Urinary bladder (tissue), 3 donors: ENCODE measurements at regions not wholly inside any gene's neighbourhood (a gene's known extent, or its start where the extent isn't known, plus 50 kb on each side); places are given as distances from the start of the nearest gene placed in this dataset.

Experiments
- DNase-seq: peaks from one replicate; pipeline ENCODE4 v3.0.0-alpha.2; 2015; ENCODE audit errors: extremely low spot score
- H3K27ac ChIP-seq: one replicate; pipeline ENCODE4 v1.5.1; 2013; ENCODE audit warnings: low read depth, mild to moderate bottlenecking, moderate library complexity
- H3K36me3 ChIP-seq: one replicate; pipeline ENCODE4 v1.6.1; 2013; ENCODE audit warnings: mild to moderate bottlenecking, moderate library complexity; ENCODE audit not compliant: insufficient read depth
- H3K4me1 ChIP-seq: one replicate; pipeline ENCODE4 v1.6.1; 2013; ENCODE audit warnings: mild to moderate bottlenecking, moderate library complexity; ENCODE audit not compliant: insufficient read depth
- H3K4me3 ChIP-seq: one replicate; pipeline ENCODE4 v1.5.1; 2013; ENCODE audit warnings: low read depth, low read length
- WGBS: extraction: QIAGEN DNeasy Blood & Tissue Kit; methylation state at CpG from one replicate; pipeline ENCODE4 v1.1.7; 2013; 5-methylcytosine and 5-hydroxymethylcytosine counted together
- donor health status: healthy with polysubstance abuse.
- donor health status: healthy.

DNA sequence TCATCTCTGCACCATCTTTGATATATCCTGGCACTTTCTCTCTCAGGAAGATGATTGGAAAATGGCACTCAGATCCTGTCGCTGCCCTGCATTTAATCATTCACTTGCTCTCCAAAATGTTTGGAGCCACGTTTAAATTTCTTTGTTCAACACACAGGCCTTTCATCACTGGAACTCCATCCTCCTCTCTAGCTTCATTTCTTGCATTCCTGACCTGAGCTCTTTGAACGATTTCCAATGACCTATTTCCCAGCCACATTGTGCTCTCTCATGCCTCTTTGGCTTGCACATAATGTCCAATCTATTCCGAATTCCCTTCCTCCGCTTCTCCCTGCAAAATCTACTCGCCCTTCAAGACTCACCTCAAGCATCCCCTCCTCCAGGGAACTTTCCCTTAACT is 287.4 kb upstream of the NBEA start:
- Histone ChIP-seq H3K36me3 (no peaks in the 10 kb centered on the region), H3K27ac (no peak overlapping the region), H3K4me3 (no peak overlapping the region), H3K4me1 (no peaks in the 10 kb centered on the region)
- DNase-seq, result no peak
- WGBS, result 54% methylated on average over 6 of the region's 6 CpGs

DNA sequence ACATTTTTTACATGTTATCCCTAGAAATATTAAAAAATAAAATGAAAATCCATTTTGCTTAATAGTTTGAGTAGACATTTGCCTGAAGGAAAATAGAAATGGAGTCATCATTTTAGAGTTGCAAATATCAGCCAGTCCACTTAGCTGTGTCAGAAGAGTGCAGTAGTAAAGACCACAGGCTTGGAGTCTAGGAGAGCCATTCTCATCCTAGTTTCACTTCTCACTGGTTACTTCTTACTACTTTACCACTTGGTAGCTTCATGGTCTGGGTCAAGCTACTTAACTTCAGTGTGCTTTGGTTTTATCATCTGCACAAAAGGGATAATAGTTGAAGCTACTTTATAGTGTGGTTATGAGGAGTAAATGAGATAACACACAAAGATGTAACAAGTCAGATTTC is 286.5 kb upstream of the NBEA start:
- H3K4me3 ChIP-seq, result no peak overlapping the region
- H3K4me1 ChIP-seq, result no peaks in the 10 kb centered on the region
- H3K27ac ChIP-seq, result no peak overlapping the region
- no peak for DNase-seq
- no peaks in the 10 kb centered on the region for H3K36me3 ChIP-seq

DNA sequence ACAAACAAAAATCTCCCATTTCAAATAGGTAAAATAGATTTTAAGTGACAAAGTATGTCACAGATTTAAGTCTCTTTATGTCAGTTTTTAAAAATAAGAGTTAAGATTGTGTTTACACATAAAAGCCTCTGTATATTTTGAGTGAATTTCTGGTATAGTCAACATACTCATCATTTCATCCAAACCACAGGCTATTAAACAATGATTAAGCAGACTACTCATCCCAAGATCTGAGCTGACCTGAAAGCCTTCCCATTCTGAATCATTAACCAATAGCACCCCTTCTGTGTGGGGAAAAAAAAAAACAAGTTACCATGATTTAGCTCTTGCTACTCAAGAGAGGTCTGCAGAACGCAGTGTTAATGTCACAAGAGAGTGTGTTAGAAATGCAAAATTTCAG is 284.4 kb upstream of the NBEA start:
- Histone ChIP-seq H3K27ac (no peak overlapping the region), H3K36me3 (no peaks in the 10 kb centered on the region), H3K4me1 (no peaks in the 10 kb centered on the region), H3K4me3 (no peak overlapping the region)
- no peak for DNase-seq
- 81% methylated on average over 1 of the region's 1 CpG for WGBS

DNA sequence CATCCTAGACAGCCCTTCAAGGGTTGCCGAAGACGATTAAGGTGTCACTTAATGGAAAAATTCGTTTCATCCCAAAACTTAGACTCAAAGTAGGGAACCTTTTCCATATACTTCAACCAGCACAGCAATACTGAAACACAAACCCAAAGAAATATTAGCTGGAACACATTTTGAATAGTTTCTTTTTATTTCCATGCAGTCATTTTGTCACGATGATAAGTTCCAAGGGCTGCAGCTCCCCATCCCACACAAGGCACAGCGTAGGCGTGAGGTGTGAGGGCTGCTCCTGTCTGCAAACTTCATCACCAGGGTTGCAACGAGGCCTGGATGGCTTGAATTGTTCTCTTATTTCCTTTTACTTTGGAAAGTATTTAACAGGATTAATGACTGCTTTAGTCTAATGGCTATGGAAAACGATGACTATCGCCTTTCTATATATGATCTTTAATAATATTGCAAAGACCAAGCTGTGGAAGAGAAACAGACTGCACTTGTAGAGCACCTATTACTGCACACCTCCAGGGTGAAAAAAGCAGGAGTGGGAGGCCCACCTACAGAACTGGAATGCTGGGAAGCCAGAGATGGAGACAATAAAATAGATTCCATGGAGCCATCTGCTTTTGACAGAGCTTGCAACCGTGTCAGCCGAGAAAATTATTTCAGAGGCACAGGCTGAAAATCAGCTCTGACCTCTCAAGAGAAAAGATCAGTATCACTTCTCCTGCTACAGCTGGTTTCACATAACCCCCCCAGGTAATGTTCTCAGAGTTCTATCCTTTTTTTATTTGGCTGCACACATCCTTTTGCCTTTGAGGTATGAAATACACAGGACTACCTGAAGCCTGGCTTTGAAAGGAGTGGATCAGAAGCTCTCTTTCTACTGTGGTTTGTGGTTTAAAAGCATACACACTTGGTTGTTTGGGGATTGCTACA is 274.5 kb upstream of the NBEA start:
- Histone ChIP-seq H3K36me3 (no peaks in the 10 kb centered on the region), H3K4me1 (no peaks in the 10 kb centered on the region), H3K4me3 (no peak overlapping the region), H3K27ac (no peak overlapping the region)
- WGBS, result 89% methylated on average over 11 of the region's 11 CpGs
- DNase-seq, result no peak

DNA sequence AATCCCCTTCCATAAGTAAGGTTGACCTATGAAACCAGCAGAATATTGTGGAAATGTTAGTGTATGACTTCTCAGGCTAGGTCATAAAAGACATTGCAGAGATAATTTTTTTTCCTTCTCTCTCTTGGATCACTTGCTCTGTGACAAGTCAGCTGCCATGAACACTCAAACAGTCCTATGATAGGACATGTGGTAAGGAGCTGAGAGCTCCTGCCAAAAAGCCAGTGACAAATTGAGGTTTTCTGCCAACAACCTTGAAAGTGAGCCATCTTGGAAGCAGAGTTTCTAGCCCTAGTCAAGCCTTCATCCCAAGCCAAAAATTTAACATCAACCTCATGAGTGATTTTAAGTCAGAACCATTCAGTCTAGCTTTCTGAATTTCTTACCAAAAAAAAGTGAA is 270.9 kb upstream of the NBEA start:
- Histone ChIP-seq H3K4me3 (no peak overlapping the region), H3K4me1 (no peaks in the 10 kb centered on the region), H3K36me3 (no peaks in the 10 kb centered on the region), H3K27ac (no peak overlapping the region)
- DNase-seq, result no peak

DNA sequence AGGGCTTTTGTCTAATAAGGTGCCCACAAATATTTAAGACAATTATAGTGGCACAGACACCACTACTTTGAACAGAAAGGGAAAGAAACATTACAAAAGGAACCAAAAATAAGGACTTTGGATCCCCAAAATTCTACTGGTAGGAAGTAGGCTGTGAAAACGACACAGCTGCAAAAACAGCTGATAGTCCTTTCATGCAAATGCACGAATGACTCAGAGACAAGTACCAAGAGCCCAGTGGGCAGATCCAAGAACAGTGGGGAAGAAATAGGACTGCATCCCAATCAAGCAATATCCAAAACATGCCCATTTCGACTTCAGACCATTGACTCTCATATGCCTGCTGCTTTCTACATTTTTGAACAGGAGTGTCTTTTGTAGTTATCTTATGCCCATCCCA is 269.4 kb upstream of the NBEA start:
- DNase-seq, result no peak
- Histone ChIP-seq H3K4me3 (no peak overlapping the region), H3K36me3 (no peaks in the 10 kb centered on the region), H3K4me1 (no peaks in the 10 kb centered on the region), H3K27ac (no peak overlapping the region)
- WGBS, result 73% methylated on average over 3 of the region's 3 CpGs

DNA sequence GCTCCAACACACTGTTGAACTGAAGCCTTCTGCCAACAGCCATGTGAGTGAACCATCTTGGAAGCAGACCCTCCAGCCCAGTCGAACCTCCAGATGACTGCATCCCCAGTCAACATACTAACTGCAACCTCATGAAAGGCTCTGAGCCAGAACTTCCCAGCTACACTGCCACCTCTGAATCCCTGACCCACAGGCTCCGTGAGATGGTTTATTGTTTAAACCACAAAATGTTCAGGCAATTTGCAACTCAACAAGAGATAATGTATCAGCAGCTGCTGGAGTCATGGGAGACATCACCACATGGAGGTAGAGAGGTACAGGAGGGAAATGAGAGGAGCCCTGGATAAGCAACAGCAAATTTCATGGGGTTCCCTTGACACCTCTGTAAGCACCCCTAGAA is 266.4 kb upstream of the NBEA start:
- H3K27ac ChIP-seq, result no peak overlapping the region
- no peak overlapping the region for H3K4me3 ChIP-seq
- no peak for DNase-seq
- H3K36me3 ChIP-seq, result no peaks in the 10 kb centered on the region
- 77% methylated on average over 2 of the region's 2 CpGs for WGBS
- H3K4me1 ChIP-seq, result no peaks in the 10 kb centered on the region

DNA sequence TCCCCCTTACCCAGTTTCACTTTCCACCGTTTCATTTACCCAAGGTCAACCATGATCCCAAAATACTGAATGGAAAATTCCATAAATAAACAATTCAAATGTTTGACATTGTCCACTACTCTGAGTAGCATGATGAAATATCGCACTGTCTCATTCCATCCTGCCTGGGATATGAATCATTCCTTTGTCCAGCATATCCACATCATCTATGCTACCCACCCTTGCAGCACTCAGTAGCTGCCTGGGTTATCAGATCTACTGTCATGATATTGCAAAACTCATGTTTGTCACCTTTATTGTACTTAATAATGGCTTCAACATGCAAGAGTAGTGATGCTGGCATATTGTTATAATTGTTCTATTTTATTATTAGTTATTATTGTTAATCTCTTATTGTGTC is 263.9 kb upstream of the NBEA start:
- DNase-seq, result no peak
- Histone ChIP-seq H3K27ac (no peak overlapping the region), H3K36me3 (no peaks in the 10 kb centered on the region), H3K4me1 (no peaks in the 10 kb centered on the region), H3K4me3 (no peak overlapping the region)
- WGBS, result 74% methylated on average over 2 of the region's 2 CpGs

DNA sequence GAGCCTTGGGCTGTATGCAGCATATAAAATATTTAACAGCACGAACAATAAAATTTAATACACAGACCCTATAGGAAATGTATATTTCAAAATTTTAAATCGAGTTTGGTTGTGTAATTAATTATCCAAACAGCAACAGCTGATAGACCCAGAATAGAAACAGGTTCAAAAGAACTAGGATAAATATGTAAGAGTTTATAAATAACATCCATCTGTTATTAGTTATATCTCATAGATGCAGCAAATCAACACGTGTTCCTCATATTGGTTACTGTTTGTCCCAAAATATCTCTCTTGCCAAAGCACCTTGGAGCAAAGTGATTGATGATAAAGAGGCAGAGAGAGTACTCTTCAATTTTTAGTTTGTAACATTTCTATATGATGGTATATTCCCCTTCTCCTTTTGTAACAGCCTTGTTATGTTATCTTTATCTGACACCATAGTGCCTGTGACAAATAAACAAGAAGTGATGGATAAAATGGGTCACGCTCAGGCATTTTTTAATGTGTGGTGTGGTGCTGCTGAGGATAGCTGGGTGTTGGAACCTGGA is 260.6 kb upstream of the NBEA start:
- 66% methylated on average over 4 of the region's 4 CpGs for whole genome bisulfite sequencing
- H3K27ac ChIP-seq, result no peak overlapping the region

DNA sequence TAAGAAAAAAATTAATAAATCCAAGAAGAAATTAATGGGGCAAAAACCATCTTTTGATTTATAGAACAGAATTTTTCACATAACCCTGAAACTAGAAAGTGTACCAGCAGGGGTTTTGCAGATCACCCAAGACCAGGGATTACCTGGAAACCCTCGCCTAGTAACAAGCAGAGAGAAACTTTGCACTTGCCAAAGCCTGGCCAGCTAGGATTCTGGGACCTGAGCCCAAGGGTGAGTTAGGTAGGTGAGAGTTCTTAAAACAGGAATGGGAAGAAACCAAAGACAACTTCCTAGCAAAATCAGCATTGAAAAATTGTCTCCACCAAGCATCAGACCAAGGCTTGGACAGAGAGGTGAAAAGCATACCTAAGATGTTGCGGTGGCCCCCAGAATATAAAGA is 247.0 kb upstream of the NBEA start:
- Histone ChIP-seq H3K4me3 (no peak overlapping the region), H3K4me1 (no peaks in the 10 kb centered on the region), H3K36me3 (no peaks in the 10 kb centered on the region), H3K27ac (no peak overlapping the region)
- no peak for DNase-seq
- WGBS, result 95% methylated on average over 2 of the region's 2 CpGs

More for the DNA sequence above, 260.6 kb upstream of the NBEA start:
- Histone ChIP-seq H3K36me3 (no peaks in the 10 kb centered on the region), H3K4me1 (no peaks in the 10 kb centered on the region), H3K4me3 (no peak overlapping the region)
- DNase-seq, result no peak

DNA sequence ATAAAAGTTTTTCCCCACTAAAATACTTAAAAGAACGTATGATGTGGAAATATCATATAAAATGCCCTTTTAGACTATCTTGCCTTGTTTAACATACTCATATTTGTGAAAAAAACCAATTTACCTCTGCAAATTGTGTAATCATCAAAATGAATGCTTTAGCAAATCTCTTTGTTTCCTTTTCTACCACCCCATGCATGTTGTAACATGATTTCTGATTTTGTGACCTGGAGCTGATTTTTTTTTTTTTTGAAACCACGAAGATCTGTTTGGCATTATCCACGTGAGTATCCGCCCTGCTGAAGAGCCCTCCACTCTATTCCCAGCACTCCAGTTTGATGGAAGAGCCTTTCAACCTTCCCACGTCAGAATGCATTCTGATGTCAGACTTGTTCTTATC is 245.8 kb upstream of the NBEA start:
- Histone ChIP-seq H3K36me3 (no peaks in the 10 kb centered on the region), H3K4me1 (no peaks in the 10 kb centered on the region), H3K27ac (no peak overlapping the region), H3K4me3 (no peak overlapping the region)
- 89% methylated on average over 5 of the region's 5 CpGs for WGBS
- no peak for DNase-seq

DNA sequence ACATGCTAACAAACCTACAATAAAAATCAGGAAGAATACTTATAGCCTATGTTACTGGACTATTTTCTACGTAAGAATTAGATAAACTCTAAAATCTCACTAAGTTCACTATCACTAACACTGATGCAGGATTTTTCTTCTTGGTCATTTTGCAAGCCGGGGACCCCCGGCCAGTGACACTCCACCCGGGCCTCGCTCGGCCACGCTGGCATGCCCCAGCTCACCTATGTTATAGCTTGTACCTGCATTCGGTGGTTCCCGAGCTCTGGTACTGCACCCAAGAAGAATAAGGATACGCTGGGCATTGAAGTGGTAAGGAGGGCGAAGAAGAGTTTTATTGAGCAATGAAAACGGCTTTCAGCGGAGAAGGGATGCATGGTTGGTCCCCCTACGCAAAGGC is 245.3 kb upstream of the NBEA start:
- H3K27ac ChIP-seq, result no peak overlapping the region
- H3K4me1 ChIP-seq, result no peaks in the 10 kb centered on the region
- 97% methylated on average over 14 of the region's 14 CpGs for WGBS
- no peaks in the 10 kb centered on the region for H3K36me3 ChIP-seq
- no peak for DNase-seq
- H3K4me3 ChIP-seq, result no peak overlapping the region

DNA sequence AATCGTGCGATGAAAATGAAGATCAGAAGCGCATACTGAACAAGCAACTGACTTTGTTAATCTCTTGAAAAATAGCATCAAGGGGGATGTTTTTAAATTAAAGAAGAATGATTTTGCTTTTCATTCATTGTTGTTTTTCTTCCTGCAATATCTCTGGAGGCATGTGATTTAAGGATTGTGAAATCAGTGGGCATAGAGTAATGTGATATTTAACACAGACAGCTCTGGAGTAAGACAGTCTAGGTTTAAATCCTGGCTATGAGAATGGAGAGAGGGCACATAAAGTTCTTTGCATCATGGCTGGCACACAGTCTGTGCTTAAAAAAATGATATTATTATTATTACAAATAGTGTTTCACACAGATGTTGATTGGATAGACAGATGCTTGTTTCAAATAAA is 243.1 kb upstream of the NBEA start:
- 87% methylated on average over 3 of the region's 3 CpGs for WGBS
- DNase-seq, result no peak
- Histone ChIP-seq H3K36me3 (no peaks in the 10 kb centered on the region), H3K4me1 (no peaks in the 10 kb centered on the region), H3K27ac (no peak overlapping the region), H3K4me3 (no peak overlapping the region)

DNA sequence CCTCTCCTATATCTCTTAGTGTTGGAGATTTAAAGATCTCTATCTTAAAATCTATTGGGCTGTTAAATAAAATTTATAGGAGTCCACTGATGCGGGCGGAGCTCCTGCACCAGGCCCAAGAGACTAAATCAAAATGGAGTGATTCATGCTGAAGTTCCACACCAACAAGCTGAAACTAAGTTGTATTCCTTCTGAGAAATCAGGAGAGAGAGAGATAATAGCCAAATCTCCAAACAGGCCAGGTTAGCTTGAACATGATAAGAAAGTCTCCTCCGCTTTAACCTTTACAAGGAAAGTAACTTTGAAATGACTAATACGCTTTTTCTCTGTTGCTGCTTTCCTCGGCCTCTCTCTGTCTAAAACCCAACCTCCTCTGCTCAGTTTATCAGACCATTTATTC is 241.9 kb upstream of the NBEA start:
- H3K27ac ChIP-seq, result no peak overlapping the region
- H3K4me3 ChIP-seq, result no peak overlapping the region
- DNase-seq, result no peak
- no peaks in the 10 kb centered on the region for H3K36me3 ChIP-seq
- 90% methylated on average over 5 of the region's 5 CpGs for WGBS
- H3K4me1 ChIP-seq, result no peaks in the 10 kb centered on the region
